A549 (cell line): ENCODE measurements at regions not wholly inside any gene's neighbourhood (a gene's known extent, or its start where the extent isn't known, plus 50 kb on each side); places are given as distances from the start of the nearest gene placed in this dataset.
"Not testable (repeated sequence)": the region's sequence is repeated elsewhere in the genome, so short reads cannot be mapped to it uniquely, and the experiment has no call there.

Experiments used
- ATAC-seq, 2 experiments: fragments of 200-7000 bp in 1 of 2; fragments of >200 bp in 1 of 2; cut with Nextera tagmentation in 1 of 2; cut with Tn5 transposase in 1 of 2; 3 replicates each; pipeline versions ENCODE4 v1.8.0 to v1.9.1; 2018 to 2020; ENCODE audit warnings: mild to moderate bottlenecking in 1 of 2, moderate library complexity in 1 of 2
- CTCF ChIA-PET: fragments of 300-600 bp; sonication (Branson Sonifier 250); formaldehyde crosslinking; extraction: SDS; loops from one replicate; lab custom pipeline; 2021; ENCODE audit warnings: antibody characterized with exemption, inconsistent platforms; lab: Yijun Ruan, JAX
- POLR2A ChIA-PET: fragments of 350-600 bp; formaldehyde crosslinking; extraction: SDS; loops from one replicate; lab custom pipeline; 2021; ENCODE audit warnings: antibody characterized with exemption, inconsistent platforms; lab: Yijun Ruan, JAX
- DNase-seq, 2 experiments: peaks; one replicate each; pipeline versions ENCODE4 v3.0.0 to v3.0.0-alpha.2; 2011 to 2016; ENCODE audit warnings: low read depth in 1 of 2, low spot score in 1 of 2
- FAIRE-seq: peaks from 2 replicates; lab custom pipeline; 2011; peaks lifted over from hg19 to GRCh38; lab: Jason Lieb, UNC
- H3K27ac ChIP-seq, 2 experiments: fragments of >200 bp; sonication (Bioruptor Twin); formaldehyde crosslinking; 3 replicates each; pipeline ENCODE4 v1.5.1; 2016 to 2017
- H3K4me1 ChIP-seq: fragments of >200 bp; sonication (Bioruptor Twin); formaldehyde crosslinking; 3 replicates; pipeline ENCODE4 v1.6.1; 2016
- H3K4me2 ChIP-seq: fragments of >200 bp; sonication (Bioruptor Twin); formaldehyde crosslinking; 3 replicates; pipeline ENCODE4 v1.6.1; 2016
- H3K4me3 ChIP-seq: fragments of >200 bp; sonication (Bioruptor Twin); formaldehyde crosslinking; 3 replicates; pipeline ENCODE4 v1.5.1; 2016
- H3K9me3 ChIP-seq: fragments of >200 bp; sonication (Bioruptor Twin); formaldehyde crosslinking; 3 replicates; pipeline ENCODE4 v1.6.1; 2016
- BHLHE40 ChIP-seq: IDR thresholded peaks from 2 replicates; pipeline ENCODE4 v1.6.1; 2012; ENCODE audit warnings: low read depth, low read length, inconsistent platforms
- CBX8 ChIP-seq: fragments of 200-600 bp; sonication (generic); IDR thresholded peaks from 2 replicates; pipeline ENCODE4 v1.6.1; 2016
- CTCF ChIP-seq: fragments of >200 bp; sonication (Bioruptor Twin); formaldehyde crosslinking; IDR thresholded peaks from 3 replicates; pipeline ENCODE4 v1.5.1; 2016
- EHMT2 ChIP-seq: fragments of 200-600 bp; sonication (generic); IDR thresholded peaks from 2 replicates; pipeline ENCODE4 v1.6.1; 2016; ENCODE audit warnings: antibody characterized with exemption, low read depth, mild to moderate bottlenecking, moderate library complexity
- FOSL2 ChIP-seq, 2 experiments: fragments of 450-650 bp in 1 of 2; fragments of >200 bp in 1 of 2; sonication (Bioruptor Twin) in 1 of 2; formaldehyde crosslinking; IDR thresholded peaks; 2 replicates each; pipeline versions ENCODE4 v1.5.0 to v1.6.1; 2016 to 2020; ENCODE audit warnings: mild to moderate bottlenecking in 1 of 2, moderate library complexity in 1 of 2
- HMGXB4 ChIP-seq: fragments of 250-450 bp; sonication (Bioruptor Pico); IDR thresholded peaks from 2 replicates; pipeline ENCODE4 v1.5.0; 2021; ENCODE audit warnings: mild to moderate bottlenecking, moderate library complexity, borderline replicate concordance
- MAZ ChIP-seq: fragments of 150-350 bp; IDR thresholded peaks from 2 replicates; pipeline ENCODE4 v1.6.1; 2014; ENCODE audit warnings: antibody characterized with exemption, low read depth, low read length, borderline replicate concordance
- NR3C1 ChIP-seq: fragments of >200 bp; sonication (Bioruptor Twin); formaldehyde crosslinking; IDR thresholded peaks from 3 replicates; pipeline ENCODE4 v1.6.1; 2017
- PBX3 ChIP-seq: IDR thresholded peaks from 2 replicates; pipeline ENCODE4 v1.6.1; 2012
- RAD21 ChIP-seq, 2 experiments: fragments of >200 bp in 1 of 2; sonication (Bioruptor Twin) in 1 of 2; formaldehyde crosslinking in 1 of 2; IDR thresholded peaks in 1 of 2; conservative IDR thresholded peaks in 1 of 2; 2 replicates in 1 of 2; 3 replicates in 1 of 2; pipeline ENCODE4 v1.6.1; 2012 to 2018; ENCODE audit warnings: inconsistent platforms in 1 of 2
- RCOR1 ChIP-seq: fragments of 150-350 bp; IDR thresholded peaks from 2 replicates; pipeline ENCODE4 v1.6.1; 2014; ENCODE audit warnings: antibody characterized with exemption, low read length, low read depth
- SMC3 ChIP-seq: fragments of >200 bp; sonication (Bioruptor Twin); formaldehyde crosslinking; IDR thresholded peaks from 3 replicates; pipeline ENCODE4 v1.6.1; 2018; ENCODE audit warnings: inconsistent platforms
- ZC3H11A ChIP-seq: fragments of 450-650 bp; IDR thresholded peaks from 2 replicates; pipeline ENCODE4 v1.6.1; 2014; ENCODE audit warnings: antibody characterized with exemption, mild to moderate bottlenecking
- ZFP36 ChIP-seq: fragments of 450-650 bp; IDR thresholded peaks from 2 replicates; pipeline ENCODE4 v1.6.1; 2014; ENCODE audit warnings: borderline replicate concordance; ENCODE audit not compliant: partially characterized antibody
- ZSCAN20 ChIP-seq: fragments of 250-450 bp; sonication (Bioruptor Pico); IDR thresholded peaks from 2 replicates; pipeline ENCODE4 v1.8.0; 2022; ENCODE audit warnings: mild to moderate bottlenecking, moderate library complexity
- WGBS: methylation state at CpG from one replicate; pipeline ENCODE4 v1.1.6; 2017; ENCODE audit errors: missing lambda C conversion rate; 5-methylcytosine and 5-hydroxymethylcytosine counted together

- ChIA-PET POLR2A (no interaction called here), CTCF (no interaction called here)
- Histone ChIP-seq H3K4me3 (no peak overlapping the region), H3K4me2 (no peak overlapping the region), H3K27ac (no peak overlapping the region), H3K4me1 (peaks cover 10% of the 10 kb centered on the region), H3K9me3 (no peaks in the 10 kb centered on the region)
- ATAC-seq: no peak
- 76% methylated on average over 14 of the region's 14 CpGs for WGBS
- DNase-seq: no peak
- FAIRE-seq: no peak
- TF ChIP-seq CBX8 (no peak), ZFP36 (no peak), PBX3 (no peak), FOSL2 (IDR thresholded peaks at IDR 0.05) (no peak), FOSL2 (CRISPR knock-in tag; IDR thresholded peaks at IDR 0.05) (no peak), HMGXB4 (no peak), CTCF (no peak), ZC3H11A (no peak), RCOR1 (no peak), ZSCAN20 (CRISPR knock-in tag) (no peak), MAZ (no peak), RAD21 (conservative IDR thresholded peaks at IDR 0.05 in 1 of 2, IDR thresholded peaks at IDR 0.05 in 1 of 2) (no peak), BHLHE40 (no peak), NR3C1 (no peak)
Measured at GRCh38 chr12:131213896-131214442, 260.3 kb downstream of the ADGRD1 start.

- FAIRE-seq, H3K9me3 ChIP-seq, ATAC-seq, H3K4me3 ChIP-seq, H3K27ac ChIP-seq, POLR2A ChIA-PET, DNase-seq, CTCF ChIA-PET, H3K4me2 ChIP-seq: not testable (repeated sequence)
- WGBS: 78% methylated on average over 7 of the region's 12 CpGs
- H3K4me1 ChIP-seq: peaks cover 16% of the 10 kb centered on the region
Measured at GRCh38 chr12:131214936-131215335, 261.2 kb downstream of the ADGRD1 start.

- 72% methylated on average over 10 of the region's 14 CpGs for WGBS
- POLR2A ChIA-PET: not testable (repeated sequence)
Measured at GRCh38 chr12:131216587-131216986, 262.9 kb downstream of the ADGRD1 start.

GRCh38 chr12:131217024-131217586, 263.4 kb downstream of the ADGRD1 start:
- Histone ChIP-seq H3K4me1 (peaks cover 29% of the 10 kb centered on the region), H3K4me2 (no peak overlapping the region), H3K27ac (no peak overlapping the region), H3K9me3 (no peaks in the 10 kb centered on the region), H3K4me3 (no peak overlapping the region)
- DNase-seq: no peak
- ChIA-PET CTCF (no interaction called here), POLR2A (no interaction called here)
- TF ChIP-seq HMGXB4 (no peak), EHMT2 (no peak), SMC3 (no peak)
- 86% methylated on average over 22 of the region's 22 CpGs for WGBS
- ATAC-seq: no peak
- FAIRE-seq: no peak

More at GRCh38 chr12:131216587-131216986, 262.9 kb downstream of the ADGRD1 start:
- H3K27ac ChIP-seq, H3K9me3 ChIP-seq, H3K4me3 ChIP-seq, DNase-seq, FAIRE-seq, H3K4me2 ChIP-seq, CTCF ChIA-PET, ATAC-seq: not testable (repeated sequence)
- peaks cover 24% of the 10 kb centered on the region for H3K4me1 ChIP-seq
